Right lobe of liver (tissue), 4 donors: ENCODE measurements at regions not wholly inside any gene's neighbourhood (a gene's known extent, or its start where the extent isn't known, plus 50 kb on each side); places are given as distances from the start of the nearest gene placed in this dataset.

Experiments
- CTCF ChIP-seq, 4 donors: fragments of 200-600 bp in 3 of 4; fragments of 450-650 bp in 1 of 4; IDR thresholded peaks; one replicate each; pipeline versions ENCODE4 v1.5.1 to v1.8.0; 2016 to 2022; ENCODE audit warnings: antibody characterized with exemption in 4 of 4, mild to moderate bottlenecking in 2 of 4
- POLR2A ChIP-seq: fragments of 450-650 bp; IDR thresholded peaks from one replicate; pipeline ENCODE4 v1.6.1; 2017; ENCODE audit warnings: antibody characterized with exemption, mild to moderate bottlenecking
- donor health status: DM: no; HTN: no; CAD: no.
- donor health status: DM: no; HTN: no; CAD: no.
- donor health status: DM: no; HTN: yes; CAD: no.

DNA sequence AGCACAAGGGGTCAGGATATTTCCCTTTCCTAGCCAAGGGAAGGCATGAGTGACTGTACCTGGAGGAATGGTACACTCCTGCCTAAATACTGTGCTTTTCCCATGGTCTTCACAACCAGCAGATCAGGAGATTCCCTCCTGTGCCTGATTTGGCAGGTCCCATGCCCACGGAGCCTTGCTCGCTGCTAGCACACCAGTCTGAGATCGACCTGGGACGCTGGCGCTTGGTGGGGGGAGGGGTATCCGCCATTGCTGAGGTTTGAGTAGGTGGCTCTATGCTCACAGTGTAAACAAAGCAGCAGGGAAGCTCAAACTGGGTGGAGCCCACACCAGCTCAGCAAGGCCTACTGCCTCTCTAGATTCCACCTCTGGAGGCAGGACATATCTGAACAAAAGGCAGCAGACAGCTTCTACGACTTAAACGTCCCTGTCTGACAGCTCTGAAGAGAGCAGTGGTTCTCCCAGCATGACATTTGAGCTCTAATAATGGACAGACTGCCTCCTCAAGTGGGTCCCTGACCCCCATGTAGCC lies 486.0 kb upstream of the CHRM3 start:
- no peak for TF ChIP-seq CTCF (IDR thresholded peaks at IDR 0.05)
- no peak for TF ChIP-seq POLR2A
